HCT116 (cell line): ENCODE measurements at regions not wholly inside any gene's neighbourhood (a gene's known extent, or its start where the extent isn't known, plus 50 kb on each side); places are given as distances from the start of the nearest gene placed in this dataset.

Experiments
- ATAC-seq: fragments of 200-7000 bp; cut with Tn5 transposase; 2 replicates; pipeline ENCODE4 v1.9.1; 2020; ENCODE audit warnings: mild to moderate bottlenecking, moderate library complexity
- BruUV-seq: library from RNA; stranded (reverse); fragments of 400-500 nt; replicated peaks from 2 replicates; lab custom pipeline; 2021; lab: Mats Ljungman, UMichigan
- CTCF ChIA-PET: fragments of 300-600 bp; sonication (Branson Sonifier 250); formaldehyde crosslinking; loops from one replicate; lab custom pipeline; 2021; ENCODE audit warnings: antibody characterized with exemption; lab: Charles Lee
- POLR2A ChIA-PET: fragments of 300-600, 350-600 bp; sonication (Branson Sonifier 250); formaldehyde crosslinking; loops from one replicate; lab custom pipeline; 2021; ENCODE audit warnings: antibody characterized with exemption; lab: Charles Lee
- RAD21 ChIA-PET, 2 experiments: fragments of 300-600 bp; sonication (Branson Sonifier 250); formaldehyde crosslinking; loops; one replicate each; lab custom pipeline; 2023; ENCODE audit warnings: low total read pairs in 2 of 2; ENCODE audit not compliant: uncharacterized antibody in 2 of 2, unreplicated experiment in 2 of 2, low non-redundant PET in 1 of 2; lab: Charles Lee
- DNase-seq: peaks from one replicate; pipeline ENCODE4 v3.0.0-alpha.2; 2010; ENCODE audit warnings: low read depth, low spot score
- H2AFZ ChIP-seq: fragments of 200-600 bp; shearing (Covaris generic), sonication (generic); 2 replicates; pipeline ENCODE4 v1.6.1; 2017; ENCODE audit warnings: low read depth, mixed run types, mixed read lengths, antibody characterized with exemption, low read length; ENCODE audit not compliant: poor library complexity, severe bottlenecking
- H3K27ac ChIP-seq: 2 replicates; pipeline ENCODE4 v1.5.1; 2012; ENCODE audit warnings: low read depth, low read length
- H3K27me3 ChIP-seq: fragments of 200-600 bp; sonication (generic); 2 replicates; pipeline ENCODE4 v1.6.1; 2016; ENCODE audit warnings: mixed run types, low read length, mixed read lengths; ENCODE audit not compliant: insufficient read depth
- H3K36me3 ChIP-seq, 2 experiments: fragments of 200-500 bp in 1 of 2; fragments of 200-600 bp in 1 of 2; sonication (Bioruptor generic) in 1 of 2; sonication (generic) in 1 of 2; 2 replicates each; pipeline versions ENCODE4 v1.5.1 to v1.6.1; 2014 to 2016; ENCODE audit warnings: low read length in 2 of 2, inconsistent platforms in 1 of 2, mixed read lengths in 1 of 2, mixed run types in 1 of 2; ENCODE audit not compliant: insufficient read depth in 2 of 2, control insufficient read depth in 1 of 2
- H3K4me1 ChIP-seq, 2 experiments: fragments of 200-600 bp in 1 of 2; sonication (generic) in 1 of 2; 2 replicates each; pipeline versions ENCODE4 v1.5.1 to v1.6.1; 2012 to 2017; ENCODE audit warnings: low read length in 2 of 2, inconsistent platforms in 1 of 2, mild to moderate bottlenecking in 1 of 2, mixed read lengths in 1 of 2, mixed run types in 1 of 2, moderate library complexity in 1 of 2; ENCODE audit not compliant: insufficient read depth in 2 of 2, control insufficient read depth in 1 of 2
- H3K4me2 ChIP-seq: fragments of 200-600 bp; sonication (generic); 2 replicates; pipeline ENCODE4 v1.6.1; 2017; ENCODE audit warnings: mixed run types, low read length, mixed read lengths
- H3K4me3 ChIP-seq, 2 experiments: fragments of 200-600 bp in 1 of 2; sonication (generic) in 1 of 2; replicated peaks in 1 of 2; 2 replicates each; pipeline ENCODE4 v1.5.1; 2011 to 2016; ENCODE audit warnings: low read length in 2 of 2, control low read depth in 1 of 2, low read depth in 1 of 2, mild to moderate bottlenecking in 1 of 2, mixed read lengths in 1 of 2, mixed run types in 1 of 2
- H3K79me2 ChIP-seq: fragments of 200-600 bp; sonication (generic); 2 replicates; pipeline ENCODE4 v1.6.1; 2017; ENCODE audit warnings: mild to moderate bottlenecking, mixed run types, low read length, moderate library complexity, mixed read lengths; ENCODE audit not compliant: insufficient read depth
- H3K9ac ChIP-seq: fragments of 200-600 bp; sonication (generic); 2 replicates; pipeline ENCODE4 v1.6.1; 2016; ENCODE audit warnings: low read length, mixed read lengths
- H3K9me2 ChIP-seq: fragments of 200-600 bp; sonication (generic), shearing (Covaris generic); 2 replicates; pipeline ENCODE4 v1.6.1; 2017; ENCODE audit warnings: mixed run types, mild to moderate bottlenecking, moderate library complexity; ENCODE audit not compliant: insufficient read depth
- H3K9me3 ChIP-seq, 2 experiments: fragments of 200-500 bp in 1 of 2; fragments of 200-600 bp in 1 of 2; sonication (Bioruptor generic) in 1 of 2; sonication (generic) in 1 of 2; 2 replicates each; pipeline ENCODE4 v1.6.1; 2014 to 2017; ENCODE audit warnings: low read length in 2 of 2, mixed read lengths in 2 of 2, inconsistent platforms in 1 of 2, low read depth in 1 of 2, mild to moderate bottlenecking in 1 of 2, mixed run types in 1 of 2, moderate library complexity in 1 of 2; ENCODE audit not compliant: control insufficient read depth in 1 of 2, insufficient read depth in 1 of 2
- H4K20me1 ChIP-seq: fragments of 200-600 bp; sonication (generic), shearing (Covaris generic); 2 replicates; pipeline ENCODE4 v1.6.1; 2017; ENCODE audit warnings: mixed run types, mild to moderate bottlenecking, moderate library complexity; ENCODE audit not compliant: insufficient read depth
- ATF3 ChIP-seq: IDR thresholded peaks from 2 replicates; pipeline ENCODE4 v1.6.1; 2012
- CTCF ChIP-seq, 3 experiments: fragments of 200-600 bp in 1 of 3; sonication (generic) in 1 of 3; IDR thresholded peaks in 2 of 3; conservative IDR thresholded peaks in 1 of 3; 2 replicates each; pipeline ENCODE4 v1.5.1; 2012 to 2017; ENCODE audit warnings: low read depth in 2 of 3, low read length in 2 of 3, antibody characterized with exemption in 1 of 3, borderline replicate concordance in 1 of 3, control low read depth in 1 of 3, mild to moderate bottlenecking in 1 of 3, mixed read lengths in 1 of 3, mixed run types in 1 of 3, moderate library complexity in 1 of 3; ENCODE audit not compliant: insufficient read depth in 1 of 3
- EGR1 ChIP-seq: IDR thresholded peaks from 2 replicates; pipeline ENCODE4 v1.6.1; 2012; ENCODE audit warnings: low read depth
- ELF1 ChIP-seq: IDR thresholded peaks from 2 replicates; pipeline ENCODE4 v1.6.1; 2012; ENCODE audit warnings: low read depth, borderline replicate concordance
- EZH2phosphoT487 ChIP-seq: fragments of 200-600 bp; IDR thresholded peaks from 2 replicates; pipeline ENCODE4 v1.6.1; 2018; ENCODE audit warnings: antibody characterized with exemption, borderline replicate concordance
- FOSL1 ChIP-seq: IDR thresholded peaks from 2 replicates; pipeline ENCODE4 v1.6.1; 2012; ENCODE audit warnings: low read depth
- JUND ChIP-seq: IDR thresholded peaks from 2 replicates; pipeline ENCODE4 v1.6.1; 2012
- MAX ChIP-seq: IDR thresholded peaks from 2 replicates; pipeline ENCODE4 v1.6.1; 2012
- POLR2A ChIP-seq: IDR thresholded peaks from 2 replicates; pipeline ENCODE4 v1.7.0; 2011; ENCODE audit warnings: borderline replicate concordance; ENCODE audit not compliant: insufficient read depth, insufficient read length; ENCODE audit errors: extremely low read depth
- POLR2AphosphoS5 ChIP-seq: IDR thresholded peaks from 2 replicates; pipeline ENCODE4 v1.6.1; 2011; ENCODE audit warnings: mild to moderate bottlenecking, low read depth, low read length, moderate library complexity
- RAD21 ChIP-seq: IDR thresholded peaks from 2 replicates; pipeline ENCODE4 v1.6.1; 2012; ENCODE audit warnings: low read depth, mild to moderate bottlenecking
- SIN3A ChIP-seq: IDR thresholded peaks from 2 replicates; pipeline ENCODE4 v1.6.1; 2012; ENCODE audit warnings: low read depth
- SP1 ChIP-seq: IDR thresholded peaks from 2 replicates; pipeline ENCODE4 v1.6.1; 2012; ENCODE audit warnings: low read depth
- TCF7L2 ChIP-seq: IDR thresholded peaks from 2 replicates; pipeline ENCODE4 v1.7.0; 2011; ENCODE audit warnings: borderline replicate concordance, inconsistent platforms; ENCODE audit not compliant: insufficient read depth, insufficient read length; ENCODE audit errors: extremely low read depth
- YY1 ChIP-seq: IDR thresholded peaks from 2 replicates; pipeline ENCODE4 v1.6.1; 2011; ENCODE audit warnings: low read length, low read depth, moderate library complexity, mild to moderate bottlenecking; ENCODE audit not compliant: insufficient replicate concordance; ENCODE audit errors: extremely low read depth
- ZFX ChIP-seq: fragments of 450-650 bp; IDR thresholded peaks from 2 replicates; pipeline ENCODE4 v1.6.1; 2017
- ZNF274 ChIP-seq: fragments of 200-500 bp; sonication (Bioruptor generic); IDR thresholded peaks from 2 replicates; pipeline ENCODE4 v1.6.1; 2014; ENCODE audit warnings: mild to moderate bottlenecking, low read depth, low read length, inconsistent platforms
- intact Hi-C: fragments of 100-400 bp; cut with micrococcal nuclease; formaldehyde crosslinking; loops from 2 replicates; pipeline ENCODE4 v1.10.0; 2022

GRCh38 chr4:143035661-143036060, 149.1 kb upstream of the USP38 start:
- Histone ChIP-seq H3K9ac (no peak overlapping the region), H3K36me3 (no peaks in the 10 kb centered on the region), H3K9me3 (no peaks in the 10 kb centered on the region), H4K20me1 (no peaks in the 10 kb centered on the region), H2AFZ (no peak overlapping the region)
- intact Hi-C loops, result no loop called here
- ATAC-seq, result no peak
- ChIA-PET POLR2A (no interaction called here), RAD21 (interaction anchor here in 1 of 2 experiments (0.9 kb wide), 1 partner anchor 15 kb away, joined by 3 read pairs; no protein-coding TSS in a partner anchor)
- no peak for TF ChIP-seq EZH2phosphoT487
- TF ChIP-seq ELF1, result no peak
- no peak for TF ChIP-seq YY1
- no peak for TF ChIP-seq SIN3A
- no peak for TF ChIP-seq EGR1
- TF ChIP-seq JUND, result no peak
- TF ChIP-seq TCF7L2, result no peak
- TF ChIP-seq MAX, result no peak
- TF ChIP-seq SP1, result no peak
- no peak for TF ChIP-seq ZFX
- no peak for TF ChIP-seq POLR2A
- no peak for TF ChIP-seq POLR2AphosphoS5
- TF ChIP-seq ATF3, result no peak
- TF ChIP-seq, all 23 proteins: peak for 0
- DNase-seq, result no peak
- CTCF ChIA-PET, result no interaction called here
- Histone ChIP-seq H3K4me2 (no peak overlapping the region), H3K27me3 (no peaks in the 10 kb centered on the region), H3K9me2 (no peaks in the 10 kb centered on the region), H3K27ac (no peak overlapping the region), H3K79me2 (no peaks in the 10 kb centered on the region), H3K4me3 (no peak overlapping the region), H3K4me1 (no peaks in the 10 kb centered on the region)
- no TSS peak for BruUV-seq

GRCh38 chr4:143036443-143036842, 148.3 kb upstream of the USP38 start:
- no peaks in the 10 kb centered on the region for H4K20me1 ChIP-seq
- RAD21 ChIA-PET, result no interaction called here
- POLR2A ChIA-PET, result no interaction called here
- no peaks in the 10 kb centered on the region for H3K9me3 ChIP-seq
- no peaks in the 10 kb centered on the region for H3K4me1 ChIP-seq
- no peaks in the 10 kb centered on the region for H3K36me3 ChIP-seq
- BruUV-seq, result no TSS peak
- H3K9ac ChIP-seq, result no peak overlapping the region
- H3K4me2 ChIP-seq, result no peak overlapping the region
- no peak overlapping the region for H2AFZ ChIP-seq
- ATAC-seq (no peak), DNase-seq (no peak)
- intact Hi-C loops, result no loop called here
- H3K4me3 ChIP-seq, result no peak overlapping the region
- no peak overlapping the region for H3K27ac ChIP-seq
- no peaks in the 10 kb centered on the region for H3K27me3 ChIP-seq
- H3K79me2 ChIP-seq, result no peaks in the 10 kb centered on the region
- CTCF ChIA-PET, result no interaction called here
- no peaks in the 10 kb centered on the region for H3K9me2 ChIP-seq
- TF ChIP-seq ZFX (no peak), RAD21 (no peak), CTCF (IDR thresholded peaks at IDR 0.05 in 2 of 3, conservative IDR thresholded peaks at IDR 0.05 in 1 of 3; ENCODE audit: borderline replicate concordance in 1 of 3, insufficient read depth in 1 of 3, low read depth in 2 of 3, low read length in 2 of 3) (no peak), ATF3 (no peak), SP1 (no peak), ZNF274 (no peak), MAX (no peak), FOSL1 (no peak), JUND (no peak), POLR2A (no peak), POLR2AphosphoS5 (no peak), ELF1 (no peak)
